ENCODE measurements at regions not wholly inside any gene's neighbourhood (a gene's known extent, or its start where the extent isn't known, plus 50 kb on each side); places are given as distances from the start of the nearest gene placed in this dataset.

DNA sequence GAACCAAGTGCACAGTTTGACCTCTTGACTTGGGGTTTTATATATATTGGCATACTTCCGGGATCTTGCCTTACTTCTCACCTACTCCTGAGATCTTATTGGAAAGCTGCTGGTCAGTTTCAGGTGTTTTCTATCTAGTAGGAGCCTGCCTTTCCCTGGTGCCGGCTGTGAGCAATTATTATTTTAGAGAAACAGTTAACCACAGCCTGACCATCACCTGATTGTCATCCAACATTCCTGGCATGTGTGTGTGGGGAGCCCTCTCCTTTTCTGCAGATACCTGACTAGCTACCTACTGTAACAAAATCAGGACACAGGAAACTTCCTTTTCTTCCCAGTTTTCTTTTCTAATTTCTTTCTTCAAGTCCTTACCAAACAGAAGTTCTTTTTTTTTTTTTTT lies 220.4 kb downstream of the ATP23 start:
- TF ChIP-seq CTCF (IDR thresholded peaks at IDR 0.05; ENCODE audit: insufficient read depth, low read length, poor library complexity, severe bottlenecking) (no peak), EZH2phosphoT487 (conservative IDR thresholded peaks at IDR 0.05; ENCODE audit: low read length) (no peak)
